Endodermal cell (in vitro differentiated cells): ENCODE measurements at regions not wholly inside any gene's neighbourhood (a gene's known extent, or its start where the extent isn't known, plus 50 kb on each side); places are given as distances from the start of the nearest gene placed in this dataset.

ENCODE experiments used
- DNase-seq: peaks from one replicate; pipeline ENCODE4 v3.0.0-alpha.2; 2017
- H3K27ac ChIP-seq: 2 replicates; pipeline ENCODE4 v1.5.1; 2013; ENCODE audit warnings: mild to moderate bottlenecking, low read depth, low read length, moderate library complexity
- H3K27me3 ChIP-seq: 2 replicates; pipeline ENCODE4 v1.6.1; 2013; ENCODE audit warnings: mild to moderate bottlenecking, low read length, moderate library complexity; ENCODE audit not compliant: insufficient read depth, control insufficient read depth, poor library complexity, severe bottlenecking
- H3K36me3 ChIP-seq: 2 replicates; pipeline ENCODE4 v1.7.0; 2013; ENCODE audit warnings: mild to moderate bottlenecking, low read length, moderate library complexity; ENCODE audit not compliant: control insufficient read depth, insufficient read depth
- H3K4me1 ChIP-seq: one replicate; pipeline ENCODE4 v1.7.0; 2013; ENCODE audit warnings: low read length; ENCODE audit not compliant: control insufficient read depth, insufficient read depth
- H3K4me3 ChIP-seq: 2 replicates; pipeline ENCODE4 v1.5.1; 2013; ENCODE audit warnings: mild to moderate bottlenecking, low read length, moderate library complexity
- H3K9ac ChIP-seq: 2 replicates; pipeline ENCODE4 v1.6.1; 2013; ENCODE audit warnings: mild to moderate bottlenecking, low read length, moderate library complexity; ENCODE audit not compliant: poor library complexity, severe bottlenecking; ENCODE audit errors: extremely low read depth
- H3K9me3 ChIP-seq: 2 replicates; pipeline ENCODE4 v1.6.1; 2013; ENCODE audit warnings: mild to moderate bottlenecking, low read length, moderate library complexity; ENCODE audit not compliant: control insufficient read depth
- H3K27ac Mint-ChIP-seq: 2 replicates; pipeline ENCODE4 v1.8.0; 2020; ENCODE audit warnings: mixed read lengths
- H3K27me3 Mint-ChIP-seq: 2 replicates; pipeline ENCODE4 v1.8.0; 2021; ENCODE audit warnings: mild to moderate bottlenecking, mixed read lengths; ENCODE audit not compliant: insufficient read depth
- H3K36me3 Mint-ChIP-seq: 2 replicates; pipeline ENCODE4 v1.8.0; 2020; ENCODE audit warnings: low read depth, mixed read lengths
- H3K4me1 Mint-ChIP-seq: 2 replicates; pipeline ENCODE4 v1.8.0; 2020; ENCODE audit warnings: mixed read lengths
- H3K4me3 Mint-ChIP-seq: 2 replicates; pipeline ENCODE4 v1.8.0; 2020; ENCODE audit warnings: mild to moderate bottlenecking, moderate library complexity, mixed read lengths
- H3K9me3 Mint-ChIP-seq: 2 replicates; pipeline ENCODE4 v1.8.0; 2020; ENCODE audit warnings: mild to moderate bottlenecking, mixed read lengths
- CTCF ChIP-seq: fragments of 200-600 bp; sonication (generic); conservative IDR thresholded peaks from 2 replicates; pipeline ENCODE4 v1.5.0; 2021; ENCODE audit warnings: antibody characterized with exemption, mild to moderate bottlenecking
- WGBS, 2 experiments: methylation state at CpG; one replicate each; pipeline versions ENCODE4 v1.1.5 to v1.1.7; 2013; ENCODE audit warnings: missing lambda C conversion rate in 2 of 2, mixed read lengths in 1 of 2; ENCODE audit not compliant: insufficient coverage in 1 of 2, insufficient read length in 1 of 2; 5-methylcytosine and 5-hydroxymethylcytosine counted together

- Histone ChIP-seq H3K9me3 (no peaks in the 10 kb centered on the region), H3K9ac (no peak overlapping the region), H3K27me3 (no peaks in the 10 kb centered on the region), H3K36me3 (no peaks in the 10 kb centered on the region), H3K4me1 (no peaks in the 10 kb centered on the region), H3K27ac (no peak overlapping the region), H3K4me3 (no peak overlapping the region)
- no peak overlapping the region for H3K4me3 Mint-ChIP-seq
- H3K27me3 Mint-ChIP-seq, result peaks cover 2% of the 10 kb centered on the region
- H3K36me3 Mint-ChIP-seq, result no peaks in the 10 kb centered on the region
- no peak for TF ChIP-seq CTCF
- no peaks in the 10 kb centered on the region for H3K4me1 Mint-ChIP-seq
- WGBS, 2 experiments, result 93% methylated on average over 4 of the region's 4 CpGs; no CpG with 5 or more reads in 1 of the 2 experiments
- H3K27ac Mint-ChIP-seq, result no peak overlapping the region
- H3K9me3 Mint-ChIP-seq, result no peaks in the 10 kb centered on the region
- DNase-seq, result no peak
Measured at GRCh38 chr9:88678431-88678830, 143.5 kb downstream of the NXNL2 start.

DNA sequence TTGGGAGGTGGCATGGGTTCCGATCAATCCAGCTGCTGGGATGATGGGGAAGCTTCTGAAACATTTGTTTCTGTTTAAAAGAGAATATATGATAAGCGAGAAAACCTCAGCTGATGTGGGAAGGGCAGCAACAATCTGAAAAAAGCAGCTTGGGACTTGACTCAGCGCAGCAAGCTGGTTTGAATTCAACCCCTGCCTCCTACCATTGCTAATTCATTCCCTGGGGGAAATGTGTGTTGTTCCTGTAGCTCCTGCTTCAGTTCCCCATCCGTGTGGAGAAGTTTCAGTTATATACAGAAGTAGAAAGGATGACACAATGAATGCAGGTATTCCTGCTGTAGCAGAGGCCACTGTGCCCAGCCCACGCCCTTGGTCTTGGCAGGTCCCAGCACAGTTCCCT, 145.1 kb downstream of the NXNL2 start:
- Histone ChIP-seq H3K9me3 (no peaks in the 10 kb centered on the region), H3K4me3 (no peak overlapping the region), H3K9ac (no peak overlapping the region), H3K4me1 (no peaks in the 10 kb centered on the region), H3K27me3 (no peaks in the 10 kb centered on the region), H3K36me3 (no peaks in the 10 kb centered on the region), H3K27ac (no peak overlapping the region)
- no peaks in the 10 kb centered on the region for H3K4me1 Mint-ChIP-seq
- H3K9me3 Mint-ChIP-seq, result peaks cover 2% of the 10 kb centered on the region
- H3K27me3 Mint-ChIP-seq, result peaks cover 2% of the 10 kb centered on the region
- DNase-seq, result no peak
- H3K27ac Mint-ChIP-seq, result no peak overlapping the region
- no peaks in the 10 kb centered on the region for H3K36me3 Mint-ChIP-seq
- no peak for TF ChIP-seq CTCF
- WGBS, 2 experiments, result 77 to 91% methylated on average over 3 to 5 of the region's 5 CpGs
- no peak overlapping the region for H3K4me3 Mint-ChIP-seq

GRCh38 chr9:88680505-88681160, 145.7 kb downstream of the NXNL2 start:
- Mint-ChIP-seq H3K4me1 (no peaks in the 10 kb centered on the region), H3K4me3 (no peak overlapping the region), H3K9me3 (peaks cover 6% of the 10 kb centered on the region), H3K27me3 (peaks cover 2% of the 10 kb centered on the region), H3K27ac (no peak overlapping the region), H3K36me3 (no peaks in the 10 kb centered on the region)
- H3K9me3 ChIP-seq, result no peaks in the 10 kb centered on the region
- H3K36me3 ChIP-seq, result no peaks in the 10 kb centered on the region
- no peak for TF ChIP-seq CTCF
- no peak overlapping the region for H3K9ac ChIP-seq
- H3K27ac ChIP-seq, result no peak overlapping the region
- DNase-seq, result no peak
- H3K4me3 ChIP-seq, result no peak overlapping the region
- H3K4me1 ChIP-seq, result no peaks in the 10 kb centered on the region
- WGBS, 2 experiments, result 93 to 100% methylated on average over 4 to 8 of the region's 8 CpGs
- no peaks in the 10 kb centered on the region for H3K27me3 ChIP-seq
